ENCODE measurements at regions not wholly inside any gene's neighbourhood (a gene's known extent, or its start where the extent isn't known, plus 50 kb on each side); places are given as distances from the start of the nearest gene placed in this dataset.

- Histone ChIP-seq H3K27me3 (no peaks in the 10 kb centered on the region), H3K27ac (no peak overlapping the region), H3K9me3 (no peaks in the 10 kb centered on the region), H3K4me1 (no peaks in the 10 kb centered on the region), H3K4me3 (peak overlapping the region; percentile 2), H3K36me3 (no peaks in the 10 kb centered on the region)
- TF ChIP-seq EP300 (IDR thresholded peaks at IDR 0.05) (no peak), POLR2AphosphoS5 (IDR thresholded peaks at IDR 0.05) (no peak), POLR2A (IDR thresholded peaks at IDR 0.05) (no peak)
- TF ChIP-seq, protein P1, sequence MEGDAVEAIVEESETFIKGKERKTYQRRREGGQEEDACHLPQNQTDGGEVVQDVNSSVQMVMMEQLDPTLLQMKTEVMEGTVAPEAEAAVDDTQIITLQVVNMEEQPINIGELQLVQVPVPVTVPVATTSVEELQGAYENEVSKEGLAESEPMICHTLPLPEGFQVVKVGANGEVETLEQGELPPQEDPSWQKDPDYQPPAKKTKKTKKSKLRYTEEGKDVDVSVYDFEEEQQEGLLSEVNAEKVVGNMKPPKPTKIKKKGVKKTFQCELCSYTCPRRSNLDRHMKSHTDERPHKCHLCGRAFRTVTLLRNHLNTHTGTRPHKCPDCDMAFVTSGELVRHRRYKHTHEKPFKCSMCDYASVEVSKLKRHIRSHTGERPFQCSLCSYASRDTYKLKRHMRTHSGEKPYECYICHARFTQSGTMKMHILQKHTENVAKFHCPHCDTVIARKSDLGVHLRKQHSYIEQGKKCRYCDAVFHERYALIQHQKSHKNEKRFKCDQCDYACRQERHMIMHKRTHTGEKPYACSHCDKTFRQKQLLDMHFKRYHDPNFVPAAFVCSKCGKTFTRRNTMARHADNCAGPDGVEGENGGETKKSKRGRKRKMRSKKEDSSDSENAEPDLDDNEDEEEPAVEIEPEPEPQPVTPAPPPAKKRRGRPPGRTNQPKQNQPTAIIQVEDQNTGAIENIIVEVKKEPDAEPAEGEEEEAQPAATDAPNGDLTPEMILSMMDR (IDR thresholded peaks at IDR 0.05): peak; percentile 52 to 84
- 10% methylated on average over 8 of the region's 8 CpGs for WGBS
- DNase-seq (ENCODE audit: low spot score in 2 of 2): peak; percentile 74 to 85
These were observed 643.1 kb upstream of the ARGLU1 start for GRCh38 chr13:107211073-107211472.

GRCh38 chr13:107210723-107211030 is 642.7 kb upstream of the ARGLU1 start:
- Histone ChIP-seq H3K36me3 (no peaks in the 10 kb centered on the region), H3K4me3 (peak overlapping the region; percentile 2), H3K9me3 (no peaks in the 10 kb centered on the region), H3K27ac (no peak overlapping the region), H3K4me1 (no peaks in the 10 kb centered on the region), H3K27me3 (no peaks in the 10 kb centered on the region)
- WGBS: 37% methylated on average over 7 of the region's 7 CpGs
- TF ChIP-seq POLR2AphosphoS5 (IDR thresholded peaks at IDR 0.05): no peak
- TF ChIP-seq, protein P1 (IDR thresholded peaks at IDR 0.05): no peak
- TF ChIP-seq POLR2A (IDR thresholded peaks at IDR 0.05): no peak
- TF ChIP-seq EP300 (IDR thresholded peaks at IDR 0.05): no peak
- no peak for DNase-seq (ENCODE audit: low spot score in 2 of 2)

DNA sequence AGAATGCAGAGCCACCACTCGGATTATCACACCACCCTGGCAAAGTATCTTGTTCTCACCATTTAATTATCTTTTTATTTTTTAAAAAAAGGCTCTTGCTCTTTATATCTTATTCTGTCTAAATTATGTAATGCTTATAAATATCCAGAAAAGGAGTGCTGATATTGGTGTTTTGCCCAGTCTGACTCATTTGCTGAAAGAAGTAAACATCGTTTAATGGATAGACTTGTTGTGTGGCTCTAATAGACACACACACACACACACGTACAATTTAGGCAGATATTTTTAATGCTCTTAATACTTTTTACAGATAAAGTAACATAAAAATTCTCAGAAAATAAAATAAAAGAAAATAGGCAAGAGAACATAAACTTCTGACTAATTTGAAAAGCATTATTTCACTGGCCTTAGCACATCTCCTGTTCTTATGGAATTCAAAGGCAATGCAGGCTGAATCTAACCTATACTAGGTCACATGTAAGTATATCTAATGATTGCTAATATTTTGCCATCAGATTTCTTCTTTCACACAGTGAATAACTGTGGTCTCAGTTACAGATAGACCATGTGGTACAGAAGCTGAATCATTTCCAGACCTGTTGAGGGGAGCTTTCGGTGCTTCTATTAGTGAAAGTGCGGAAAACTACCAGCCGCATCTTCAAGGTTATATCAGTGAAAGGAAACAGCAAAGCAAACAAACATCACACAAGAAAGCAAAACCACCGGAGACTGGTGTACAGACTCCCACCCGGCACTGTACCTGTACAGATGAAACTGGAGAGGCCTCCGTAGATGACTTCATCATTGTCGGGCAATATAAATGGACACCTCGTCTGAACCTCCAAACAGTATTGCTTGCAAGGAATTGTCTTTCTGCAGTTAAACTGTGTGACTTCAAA is 642.1 kb upstream of the ARGLU1 start:
- TF ChIP-seq POLR2A (IDR thresholded peaks at IDR 0.05) (no peak), POLR2AphosphoS5 (IDR thresholded peaks at IDR 0.05) (no peak), EP300 (IDR thresholded peaks at IDR 0.05) (no peak)
- TF ChIP-seq, protein P1 (IDR thresholded peaks at IDR 0.05): no peak
- no peak for DNase-seq (ENCODE audit: low spot score in 2 of 2)
- H3K4me1 ChIP-seq: peaks cover 2% of the 10 kb centered on the region
- WGBS: 54% methylated on average over 11 of the region's 11 CpGs
- H3K27ac ChIP-seq: no peak overlapping the region
- H3K4me3 ChIP-seq: peak overlapping the region; percentile 2
- H3K36me3 ChIP-seq: no peaks in the 10 kb centered on the region
- no peaks in the 10 kb centered on the region for H3K9me3 ChIP-seq
- no peaks in the 10 kb centered on the region for H3K27me3 ChIP-seq

DNA sequence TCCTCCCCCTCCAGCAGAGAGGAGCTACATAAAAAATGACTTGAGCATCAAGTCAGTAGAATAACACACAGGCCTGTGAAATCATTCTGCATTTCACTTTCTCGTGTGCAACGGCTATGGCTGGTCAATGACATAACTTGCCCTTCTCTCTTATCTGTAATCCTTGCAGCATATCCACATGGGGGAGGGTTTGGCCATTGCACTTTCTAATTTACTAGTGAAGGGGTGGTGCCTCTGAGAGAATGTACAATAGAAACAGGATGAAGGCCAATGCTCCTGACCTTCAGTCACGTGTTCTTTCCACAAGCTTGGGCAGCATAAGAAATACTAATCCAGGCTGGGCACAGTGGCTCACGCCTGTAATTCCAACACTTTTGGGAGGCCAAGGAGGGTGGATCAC is 641.0 kb upstream of the ARGLU1 start:
- DNase-seq (ENCODE audit: low spot score in 2 of 2): no peak
- no peak overlapping the region for H3K27ac ChIP-seq
- 66% methylated on average over 4 of the region's 4 CpGs for WGBS
- H3K4me3 ChIP-seq: no peak overlapping the region
- no peaks in the 10 kb centered on the region for H3K9me3 ChIP-seq
- no peaks in the 10 kb centered on the region for H3K36me3 ChIP-seq
- no peaks in the 10 kb centered on the region for H3K27me3 ChIP-seq
- TF ChIP-seq, protein P1 (IDR thresholded peaks at IDR 0.05): no peak
- TF ChIP-seq EP300 (IDR thresholded peaks at IDR 0.05) (no peak), POLR2AphosphoS5 (IDR thresholded peaks at IDR 0.05) (no peak), POLR2A (IDR thresholded peaks at IDR 0.05) (no peak)
- peaks cover 5% of the 10 kb centered on the region for H3K4me1 ChIP-seq

DNA sequence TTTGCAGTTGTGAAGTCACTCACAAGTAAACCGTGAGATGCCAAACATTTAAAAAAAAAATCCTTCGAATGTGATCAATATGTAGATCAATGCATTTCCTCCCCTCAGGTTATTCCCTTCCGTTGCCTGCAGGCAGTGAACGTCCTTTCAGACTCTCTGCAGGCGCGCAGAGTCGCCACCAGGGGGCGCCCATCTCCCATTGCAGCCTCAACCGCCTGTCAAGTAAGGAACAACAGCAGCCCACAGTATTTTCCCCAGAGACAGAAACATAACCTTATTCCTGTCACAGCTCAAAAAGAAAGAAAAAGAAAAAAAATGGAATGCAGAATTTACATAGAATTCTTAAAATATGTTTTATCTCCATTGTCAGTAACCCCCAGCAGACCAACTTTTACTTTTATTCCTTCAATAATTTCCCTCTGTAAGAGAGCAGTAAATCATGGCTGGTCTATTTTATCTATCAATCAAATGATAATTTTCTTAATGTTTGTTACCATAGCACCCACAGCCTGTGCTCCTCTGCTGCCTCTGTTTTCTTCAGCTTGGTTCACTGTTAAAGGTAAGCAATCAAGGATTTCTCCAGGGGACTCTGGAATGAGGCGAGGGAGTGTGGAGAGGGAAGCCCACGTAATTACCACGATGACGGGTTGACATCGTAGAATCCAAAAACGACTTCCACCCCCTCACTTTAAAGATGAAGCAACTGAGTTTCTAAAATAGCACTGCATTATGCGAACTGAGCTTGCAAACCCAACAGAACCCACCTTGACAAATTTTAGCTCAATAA is 637.6 kb upstream of the ARGLU1 start:
- no peak overlapping the region for H3K27ac ChIP-seq
- H3K4me1 ChIP-seq: peaks cover 17% of the 10 kb centered on the region
- no peak for DNase-seq (ENCODE audit: low spot score in 2 of 2)
- WGBS: 29% methylated on average over 16 of the region's 16 CpGs
- H3K36me3 ChIP-seq: no peaks in the 10 kb centered on the region
- TF ChIP-seq, protein P1 (IDR thresholded peaks at IDR 0.05): peak; percentile 65 to 95
- TF ChIP-seq POLR2AphosphoS5 (IDR thresholded peaks at IDR 0.05): no peak
- no peaks in the 10 kb centered on the region for H3K9me3 ChIP-seq
- no peaks in the 10 kb centered on the region for H3K27me3 ChIP-seq
- H3K4me3 ChIP-seq: no peak overlapping the region
